OCI-LY7 (cell line): ENCODE measurements at regions not wholly inside any gene's neighbourhood (a gene's known extent, or its start where the extent isn't known, plus 50 kb on each side); places are given as distances from the start of the nearest gene placed in this dataset.

ENCODE experiments used
- BruUV-seq: library from RNA; stranded (reverse); fragments of 400-500 nt; replicated peaks from 2 replicates; lab custom pipeline; 2021; lab: Mats Ljungman, UMichigan
- CTCF ChIA-PET: fragments of 300-600 bp; sonication (Branson Sonifier 250); formaldehyde crosslinking; loops from one replicate; lab custom pipeline; 2022; ENCODE audit warnings: antibody characterized with exemption; ENCODE audit not compliant: unreplicated experiment; lab: Charles Lee
- POLR2A ChIA-PET: fragments of 300-600 bp; sonication (Branson Sonifier 250); formaldehyde crosslinking; loops from one replicate; lab custom pipeline; 2022; ENCODE audit warnings: antibody characterized with exemption; lab: Charles Lee
- DNase-seq: peaks from one replicate; pipeline ENCODE4 v3.0.0-alpha.2; 2015; ENCODE audit warnings: low spot score
- H2AFZ ChIP-seq: fragments of 200-600 bp; sonication (generic), shearing (Covaris generic); 2 replicates; pipeline ENCODE4 v1.6.1; 2014; ENCODE audit warnings: mild to moderate bottlenecking, antibody characterized with exemption, low read length, moderate library complexity
- H3K27ac ChIP-seq: fragments of 200-600 bp; sonication (generic); 2 replicates; pipeline ENCODE4 v1.5.1; 2014; ENCODE audit warnings: mixed run types, low read depth, mild to moderate bottlenecking, moderate library complexity, low read length, inconsistent platforms; ENCODE audit not compliant: poor library complexity, severe bottlenecking
- H3K36me3 ChIP-seq: fragments of 200-600 bp; sonication (generic); 2 replicates; pipeline ENCODE4 v1.6.1; 2014; ENCODE audit warnings: mild to moderate bottlenecking, antibody characterized with exemption, low read length, moderate library complexity, mixed read lengths; ENCODE audit not compliant: insufficient read depth
- H3K4me1 ChIP-seq: fragments of 200-600 bp; sonication (generic); 2 replicates; pipeline ENCODE4 v1.5.1; 2014; ENCODE audit warnings: mild to moderate bottlenecking, low read length; ENCODE audit not compliant: insufficient read depth, poor library complexity, severe bottlenecking
- H3K4me2 ChIP-seq: fragments of 200-600 bp; sonication (generic); 2 replicates; pipeline ENCODE4 v1.6.1; 2014; ENCODE audit warnings: mild to moderate bottlenecking, low read length
- H3K4me3 ChIP-seq: fragments of 200-600 bp; sonication (generic); 2 replicates; pipeline ENCODE4 v1.5.1; 2014; ENCODE audit warnings: mild to moderate bottlenecking, low read depth, low read length; ENCODE audit not compliant: poor library complexity, severe bottlenecking
- H3K79me2 ChIP-seq: fragments of 200-600 bp; sonication (generic); 2 replicates; pipeline ENCODE4 v1.6.1; 2016; ENCODE audit warnings: low read depth, mild to moderate bottlenecking, low read length, moderate library complexity, mixed read lengths; ENCODE audit not compliant: insufficient read depth
- H3K9me2 ChIP-seq: fragments of 200-600 bp; sonication (generic); 2 replicates; pipeline ENCODE4 v1.6.1; 2016; ENCODE audit warnings: mild to moderate bottlenecking, low read length, mixed read lengths; ENCODE audit not compliant: insufficient read depth
- H3K9me3 ChIP-seq: fragments of 200-600 bp; sonication (generic); 2 replicates; pipeline ENCODE4 v1.6.1; 2014; ENCODE audit warnings: mild to moderate bottlenecking, mixed run types, low read length, mixed read lengths
- H4K20me1 ChIP-seq: fragments of 200-600 bp; sonication (generic); 2 replicates; pipeline ENCODE4 v1.6.1; 2014; ENCODE audit warnings: mild to moderate bottlenecking, antibody characterized with exemption, low read length, moderate library complexity, mixed read lengths; ENCODE audit not compliant: insufficient read depth
- EZH2phosphoT487 ChIP-seq: fragments of 200-600 bp; sonication (generic); IDR thresholded peaks from 2 replicates; pipeline ENCODE4 v1.6.1; 2018; ENCODE audit warnings: low read depth, borderline replicate concordance, mild to moderate bottlenecking, mixed run types, antibody characterized with exemption, low read length, moderate library complexity, mixed read lengths
- intact Hi-C: fragments of 100-400 bp; cut with micrococcal nuclease; formaldehyde crosslinking; loops from one replicate; pipeline ENCODE4 v1.10.0; 2022; ENCODE audit not compliant: unreplicated experiment
- TF ChIP-seq, protein P1 (sequence below): fragments of 200-600 bp; sonication (generic); conservative IDR thresholded peaks from 2 replicates; pipeline ENCODE4 v1.5.1; 2014; ENCODE audit warnings: mild to moderate bottlenecking, antibody characterized with exemption, low read length, moderate library complexity, mixed read lengths

DNA sequence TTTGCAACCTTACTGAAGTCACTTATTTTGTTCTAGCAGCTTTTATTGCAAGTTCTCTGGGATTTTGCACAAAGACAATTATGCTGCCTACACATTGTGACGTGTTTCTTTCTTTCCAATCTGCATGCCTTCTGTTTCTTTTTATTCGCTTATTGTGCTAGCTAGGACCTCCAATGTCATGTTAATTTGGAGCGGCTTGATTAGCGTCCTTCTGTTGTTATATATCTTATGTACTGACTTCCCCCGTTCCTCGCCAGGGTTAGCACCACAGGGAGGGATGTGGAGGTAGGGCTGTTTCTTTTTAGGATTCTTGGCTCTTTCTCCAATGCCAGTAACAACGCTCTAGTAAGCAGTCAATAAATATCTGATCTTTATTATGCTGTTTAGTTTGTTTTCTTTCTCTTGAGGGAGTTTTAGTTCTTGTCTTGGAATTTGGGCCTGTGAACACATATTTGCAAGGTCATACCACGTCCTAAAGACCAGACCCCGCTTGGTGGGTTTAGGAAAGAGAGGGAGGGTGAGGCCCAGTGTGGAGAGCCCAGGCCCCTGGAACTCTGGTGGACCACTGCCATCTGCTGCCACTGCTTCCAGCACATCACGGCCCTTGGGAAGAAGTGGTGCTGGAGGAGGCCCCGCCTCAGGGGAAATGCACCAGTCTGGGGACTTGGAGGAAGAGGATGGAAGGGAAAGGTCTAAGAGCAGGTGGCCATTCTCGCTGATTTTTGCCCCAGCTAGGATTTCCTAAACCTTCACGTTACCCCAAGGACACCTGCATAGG, 129.1 kb downstream of the TRIML1 start:
- no peaks in the 10 kb centered on the region for H3K36me3 ChIP-seq
- no peak for DNase-seq
- BruUV-seq: no TSS peak
- CTCF ChIA-PET: no interaction called here
- H3K4me3 ChIP-seq: no peak overlapping the region
- H3K9me2 ChIP-seq: no peaks in the 10 kb centered on the region
- no peak for TF ChIP-seq EZH2phosphoT487
- TF ChIP-seq, protein P1, sequence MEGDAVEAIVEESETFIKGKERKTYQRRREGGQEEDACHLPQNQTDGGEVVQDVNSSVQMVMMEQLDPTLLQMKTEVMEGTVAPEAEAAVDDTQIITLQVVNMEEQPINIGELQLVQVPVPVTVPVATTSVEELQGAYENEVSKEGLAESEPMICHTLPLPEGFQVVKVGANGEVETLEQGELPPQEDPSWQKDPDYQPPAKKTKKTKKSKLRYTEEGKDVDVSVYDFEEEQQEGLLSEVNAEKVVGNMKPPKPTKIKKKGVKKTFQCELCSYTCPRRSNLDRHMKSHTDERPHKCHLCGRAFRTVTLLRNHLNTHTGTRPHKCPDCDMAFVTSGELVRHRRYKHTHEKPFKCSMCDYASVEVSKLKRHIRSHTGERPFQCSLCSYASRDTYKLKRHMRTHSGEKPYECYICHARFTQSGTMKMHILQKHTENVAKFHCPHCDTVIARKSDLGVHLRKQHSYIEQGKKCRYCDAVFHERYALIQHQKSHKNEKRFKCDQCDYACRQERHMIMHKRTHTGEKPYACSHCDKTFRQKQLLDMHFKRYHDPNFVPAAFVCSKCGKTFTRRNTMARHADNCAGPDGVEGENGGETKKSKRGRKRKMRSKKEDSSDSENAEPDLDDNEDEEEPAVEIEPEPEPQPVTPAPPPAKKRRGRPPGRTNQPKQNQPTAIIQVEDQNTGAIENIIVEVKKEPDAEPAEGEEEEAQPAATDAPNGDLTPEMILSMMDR: no peak
- no peak overlapping the region for H3K4me2 ChIP-seq
- no peaks in the 10 kb centered on the region for H4K20me1 ChIP-seq
- H3K9me3 ChIP-seq: no peaks in the 10 kb centered on the region
- POLR2A ChIA-PET: no interaction called here
- H3K79me2 ChIP-seq: no peaks in the 10 kb centered on the region
- no peak overlapping the region for H2AFZ ChIP-seq
- intact Hi-C loops: no loop called here
- no peaks in the 10 kb centered on the region for H3K4me1 ChIP-seq
- no peak overlapping the region for H3K27ac ChIP-seq

DNA sequence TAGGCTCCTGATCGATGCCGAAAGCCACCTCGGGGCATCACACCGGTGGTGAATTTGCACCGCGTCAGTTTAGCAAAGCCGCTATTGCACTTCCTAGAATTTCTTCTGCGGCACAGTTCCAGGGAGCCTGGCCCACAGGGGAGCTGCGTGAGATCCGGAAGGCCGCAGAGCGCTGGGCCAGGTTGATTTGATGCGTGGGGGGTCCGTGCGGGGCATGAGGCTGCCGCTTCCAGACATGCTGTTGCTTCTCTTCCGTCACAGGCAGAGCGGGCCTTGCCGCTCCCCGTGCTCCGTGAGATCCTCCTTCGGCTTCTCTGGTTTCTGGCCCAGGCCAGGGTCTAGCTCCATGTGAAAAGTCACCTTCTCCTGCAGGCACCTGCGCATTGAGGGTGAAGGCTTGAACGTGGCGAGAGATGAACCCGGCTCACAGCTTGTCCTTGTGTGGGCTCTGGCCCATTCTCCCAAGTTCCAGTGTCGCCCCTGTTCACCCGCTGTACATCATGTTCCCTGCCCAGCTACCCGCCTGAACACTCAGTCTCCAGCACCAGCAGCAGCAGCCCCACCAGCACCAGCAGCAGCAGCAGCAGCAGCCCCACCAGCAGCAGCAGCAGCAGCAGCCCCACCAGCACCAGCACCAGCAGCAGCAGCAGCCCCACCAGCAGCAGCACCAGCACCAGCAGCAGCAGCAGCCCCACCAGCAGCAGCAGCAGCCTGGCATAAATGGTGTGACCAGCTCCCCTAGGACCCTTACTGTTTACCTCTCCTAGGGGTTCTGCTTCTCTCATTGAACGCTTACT, 131.2 kb downstream of the TRIML1 start:
- H2AFZ ChIP-seq: no peak overlapping the region
- H3K36me3 ChIP-seq: no peaks in the 10 kb centered on the region
- no peaks in the 10 kb centered on the region for H3K9me3 ChIP-seq
- H3K4me1 ChIP-seq: no peaks in the 10 kb centered on the region
- TF ChIP-seq, protein P1: no peak
- TF ChIP-seq EZH2phosphoT487: no peak
- ChIA-PET CTCF (no interaction called here), POLR2A (no interaction called here)
- BruUV-seq: no TSS peak
- intact Hi-C loops: no loop called here
- no peaks in the 10 kb centered on the region for H4K20me1 ChIP-seq
- no peak overlapping the region for H3K27ac ChIP-seq
- DNase-seq: no peak
- H3K4me2 ChIP-seq: no peak overlapping the region
- H3K4me3 ChIP-seq: no peak overlapping the region
- no peaks in the 10 kb centered on the region for H3K79me2 ChIP-seq
- H3K9me2 ChIP-seq: no peaks in the 10 kb centered on the region

DNA sequence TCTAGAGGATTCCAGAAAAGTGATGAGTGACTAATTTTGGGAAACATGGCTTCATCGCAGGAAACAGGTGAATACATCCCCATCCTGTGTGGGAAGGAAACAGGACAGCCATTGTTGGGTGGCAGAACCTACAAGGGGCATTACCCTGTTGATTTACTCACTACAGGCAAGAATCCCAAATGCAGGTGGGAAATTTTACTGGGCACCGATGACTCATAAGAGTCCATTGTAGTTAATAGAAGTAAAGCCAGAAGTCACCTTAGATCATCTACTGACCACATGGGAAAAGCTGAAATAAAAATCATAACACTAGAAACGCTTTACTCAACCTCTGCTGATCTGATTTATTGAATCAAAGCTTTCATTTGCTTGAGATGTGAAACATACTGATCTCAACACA, 136.4 kb downstream of the TRIML1 start:
- no peaks in the 10 kb centered on the region for H3K4me1 ChIP-seq
- no peak overlapping the region for H2AFZ ChIP-seq
- no peaks in the 10 kb centered on the region for H3K79me2 ChIP-seq
- BruUV-seq: no TSS peak
- ChIA-PET POLR2A (no interaction called here), CTCF (no interaction called here)
- no peaks in the 10 kb centered on the region for H3K9me3 ChIP-seq
- H3K4me2 ChIP-seq: no peak overlapping the region
- TF ChIP-seq, protein P1: no peak
- no peaks in the 10 kb centered on the region for H3K36me3 ChIP-seq
- intact Hi-C loops: no loop called here
- no peaks in the 10 kb centered on the region for H4K20me1 ChIP-seq
- no peaks in the 10 kb centered on the region for H3K9me2 ChIP-seq
- H3K27ac ChIP-seq: no peak overlapping the region
- no peak for DNase-seq
- no peak overlapping the region for H3K4me3 ChIP-seq
